ENCODE measurements at regions not wholly inside any gene's neighbourhood (a gene's known extent, or its start where the extent isn't known, plus 50 kb on each side); places are given as distances from the start of the nearest gene placed in this dataset.

GRCh38 chr18:71125581-71125980, 836.7 kb downstream of the SOCS6 start:
- WGBS (ENCODE audit: low lambda C conversion rate): 0% methylated on average over 2 of the region's 2 CpGs
- ChIA-PET CTCF (ENCODE audit: low intra/inter-chr PET ratio, low total read pairs) (no interaction called here), POLR2A (no interaction called here)
- no peaks in the 10 kb centered on the region for H3K36me3 ChIP-seq (replicated peaks in 1 of 2; ENCODE audit: control insufficient read depth in 1 of 2, insufficient read depth in 2 of 2, low read length in 2 of 2)
- H3K79me2 ChIP-seq (ENCODE audit: insufficient read depth, low read length): no peaks in the 10 kb centered on the region
- FAIRE-seq: peak; percentile 67
- no TSS peak for BruUV-seq (replicated peaks)
- H2AFZ ChIP-seq (ENCODE audit: low read length): no peak overlapping the region
- TF ChIP-seq ARNT (IDR thresholded peaks at IDR 0.05) (no peak), SIN3B (IDR thresholded peaks at IDR 0.05; ENCODE audit: low read length) (no peak), RNF219 (CRISPR knock-in tag; IDR thresholded peaks at IDR 0.05) (no peak), ZNF180 (CRISPR knock-in tag; IDR thresholded peaks at IDR 0.05; ENCODE audit: borderline replicate concordance, low read depth) (no peak), SOX5 (CRISPR knock-in tag; IDR thresholded peaks at IDR 0.05; ENCODE audit: borderline replicate concordance) (no peak), CHD2 (IDR thresholded peaks at IDR 0.05; ENCODE audit: low read depth, low read length) (no peak), ZSCAN9 (CRISPR knock-in tag; IDR thresholded peaks at IDR 0.05; ENCODE audit: borderline replicate concordance) (no peak), ELK4 (CRISPR knock-in tag; IDR thresholded peaks at IDR 0.05; ENCODE audit: borderline replicate concordance) (no peak), ZNF878 (CRISPR knock-in tag; IDR thresholded peaks at IDR 0.05) (no peak)
- intact Hi-C loops (cut with micrococcal nuclease; ENCODE audit: unreplicated experiment) (no loop called here), in situ Hi-C loops (cut with HindIII; ENCODE audit: extremely low pct_ligation_motif_present, low pct_unique_long_range_greater_than_20kb) (no loop called here)
- no peaks in the 10 kb centered on the region for H4K20me1 ChIP-seq (ENCODE audit: insufficient read depth, low read length)
- no peak overlapping the region for H3K9ac ChIP-seq (ENCODE audit: insufficient read depth, low read depth, low read length)
- ATAC-seq: no peak
- H3K27ac ChIP-seq (ENCODE audit: extremely low read length, insufficient read depth, low read length): no peak overlapping the region
- H3K9me3 ChIP-seq (ENCODE audit: low read length): no peaks in the 10 kb centered on the region
- H3K4me1 ChIP-seq (ENCODE audit: insufficient read depth, low read length): no peaks in the 10 kb centered on the region
- no peak overlapping the region for H3K4me3 ChIP-seq (replicated peaks in 1 of 3; ENCODE audit: insufficient read depth in 1 of 3, low read depth in 2 of 3, low read length in 3 of 3)
- H3K27me3 ChIP-seq (ENCODE audit: control insufficient read depth in 1 of 2, insufficient read depth in 2 of 2, low read length in 2 of 2): no peaks in the 10 kb centered on the region
- no peak overlapping the region for H3K4me2 ChIP-seq (ENCODE audit: low read depth, low read length)
- no peak for DNase-seq (ENCODE audit: low spot score)

Data from HepG2 (cell line).